ENCODE measurements at regions not wholly inside any gene's neighbourhood (a gene's known extent, or its start where the extent isn't known, plus 50 kb on each side); places are given as distances from the start of the nearest gene placed in this dataset.

GRCh38 chr5:171525085-171525484, 105.6 kb downstream of the FGF18 start:
- Mint-ChIP-seq H3K27me3 (ENCODE audit: insufficient read depth, low read depth) (peaks cover 16% of the 10 kb centered on the region), H3K27ac (no peak overlapping the region), H3K4me1 (peaks cover 38% of the 10 kb centered on the region), H3K4me3 (no peak overlapping the region), H3K36me3 (no peaks in the 10 kb centered on the region), H3K9me3 (no peaks in the 10 kb centered on the region)
- no peaks in the 10 kb centered on the region for H3K36me3 ChIP-seq
- peaks cover 9% of the 10 kb centered on the region for H3F3A ChIP-seq (ENCODE audit: low read depth)
- H3K79me2 ChIP-seq (ENCODE audit: low read depth) = no peaks in the 10 kb centered on the region
- no peak overlapping the region for H3K4me3 ChIP-seq
- peaks cover 18% of the 10 kb centered on the region for H3K4me1 ChIP-seq
- H3K9ac ChIP-seq = no peak overlapping the region
- DNase-seq (ENCODE audit: low spot score) = no peak
- no peak overlapping the region for H3K4me2 ChIP-seq
- no peaks in the 10 kb centered on the region for H4K20me1 ChIP-seq (ENCODE audit: low read depth)
- H3K27me3 ChIP-seq = no peaks in the 10 kb centered on the region
- H3K27ac ChIP-seq = no peak overlapping the region
- TF ChIP-seq CTCF (IDR thresholded peaks at IDR 0.05) = no peak
- no peak for TF ChIP-seq EZH2phosphoT487 (IDR thresholded peaks at IDR 0.05)
- no peak for TF ChIP-seq EZH2 (IDR thresholded peaks at IDR 0.05)
- H3K9me3 ChIP-seq (ENCODE audit: low read depth) = no peaks in the 10 kb centered on the region
- no peak overlapping the region for H2AFZ ChIP-seq (replicated peaks)

GRCh38 chr5:171528036-171528435, 108.6 kb downstream of the FGF18 start:
- H3K36me3 ChIP-seq = no peaks in the 10 kb centered on the region
- no peaks in the 10 kb centered on the region for H3K36me3 Mint-ChIP-seq

GRCh38 chr5:171528865-171529614, 109.6 kb downstream of the FGF18 start:
- H3K9ac ChIP-seq = no peak overlapping the region
- no peaks in the 10 kb centered on the region for H3K4me1 ChIP-seq
- H3K4me3 ChIP-seq = no peak overlapping the region
- H3K9me3 ChIP-seq (ENCODE audit: low read depth) = no peaks in the 10 kb centered on the region
- H3K79me2 ChIP-seq (ENCODE audit: low read depth) = no peaks in the 10 kb centered on the region
- no peak overlapping the region for H2AFZ ChIP-seq (replicated peaks)
- no peaks in the 10 kb centered on the region for H3K9me3 Mint-ChIP-seq
- H3K36me3 ChIP-seq = no peaks in the 10 kb centered on the region
- no peak for DNase-seq (ENCODE audit: low spot score)
- H3K27ac ChIP-seq = no peak overlapping the region
- no peak overlapping the region for H3K4me2 ChIP-seq
- peak overlapping the region; percentile 1 for H3K27ac Mint-ChIP-seq
- no peaks in the 10 kb centered on the region for H3K36me3 Mint-ChIP-seq
- TF ChIP-seq EZH2phosphoT487 (IDR thresholded peaks at IDR 0.05) (no peak), CTCF (IDR thresholded peaks at IDR 0.05) (no peak), EZH2 (IDR thresholded peaks at IDR 0.05) (no peak)
- no peaks in the 10 kb centered on the region for H3K27me3 ChIP-seq
- H4K20me1 ChIP-seq (ENCODE audit: low read depth) = no peaks in the 10 kb centered on the region
- peaks cover 9% of the 10 kb centered on the region for H3K27me3 Mint-ChIP-seq (ENCODE audit: insufficient read depth, low read depth)
- H3K4me1 Mint-ChIP-seq = peaks cover 21% of the 10 kb centered on the region
- no peaks in the 10 kb centered on the region for H3F3A ChIP-seq (ENCODE audit: low read depth)
- H3K4me3 Mint-ChIP-seq = no peak overlapping the region

More at GRCh38 chr5:171528036-171528435, 108.6 kb downstream of the FGF18 start:
- Histone ChIP-seq H3K4me2 (no peak overlapping the region), H3K27ac (no peak overlapping the region), H4K20me1 (ENCODE audit: low read depth) (no peaks in the 10 kb centered on the region), H3K4me1 (no peaks in the 10 kb centered on the region), H3K9ac (no peak overlapping the region), H3K4me3 (no peak overlapping the region), H3K27me3 (no peaks in the 10 kb centered on the region), H3F3A (ENCODE audit: low read depth) (no peaks in the 10 kb centered on the region), H3K79me2 (ENCODE audit: low read depth) (no peaks in the 10 kb centered on the region), H2AFZ (replicated peaks) (no peak overlapping the region), H3K9me3 (ENCODE audit: low read depth) (no peaks in the 10 kb centered on the region)
- peak overlapping the region; percentile 8 for H3K27ac Mint-ChIP-seq
- H3K9me3 Mint-ChIP-seq = no peaks in the 10 kb centered on the region
- DNase-seq (ENCODE audit: low spot score) = no peak
- no peak overlapping the region for H3K4me3 Mint-ChIP-seq
- TF ChIP-seq CTCF (IDR thresholded peaks at IDR 0.05) (no peak), EZH2 (IDR thresholded peaks at IDR 0.05) (no peak), EZH2phosphoT487 (IDR thresholded peaks at IDR 0.05) (no peak)
- peaks cover 22% of the 10 kb centered on the region for H3K4me1 Mint-ChIP-seq
- peaks cover 9% of the 10 kb centered on the region for H3K27me3 Mint-ChIP-seq (ENCODE audit: insufficient read depth, low read depth)

Data from neural progenitor cell (in vitro differentiated cells).